Liver (tissue), 3 donors: ENCODE measurements at regions not wholly inside any gene's neighbourhood (a gene's known extent, or its start where the extent isn't known, plus 50 kb on each side); places are given as distances from the start of the nearest gene placed in this dataset.

Experiments
- EGR1 ChIP-seq, 2 donors: IDR thresholded peaks; 2 replicates each; pipeline ENCODE4 v1.6.1; 2016 to 2018; ENCODE audit warnings: antibody characterized with exemption in 2 of 2, low read depth in 2 of 2
- GABPA ChIP-seq, 2 donors: IDR thresholded peaks in 1 of 2; conservative IDR thresholded peaks in 1 of 2; 2 replicates each; pipeline ENCODE4 v1.6.1; 2016; ENCODE audit warnings: antibody characterized with exemption in 2 of 2, mild to moderate bottlenecking in 1 of 2, moderate library complexity in 1 of 2
- HNF4A ChIP-seq, 2 donors: conservative IDR thresholded peaks; 2 replicates each; pipeline ENCODE4 v1.6.1; 2016; ENCODE audit warnings: antibody characterized with exemption in 2 of 2, mild to moderate bottlenecking in 2 of 2
- JUND ChIP-seq, 2 donors: IDR thresholded peaks; 2 replicates each; pipeline ENCODE4 v1.6.1; 2016; ENCODE audit warnings: antibody characterized with exemption in 2 of 2
- RXRA ChIP-seq, 2 donors: IDR thresholded peaks; 2 replicates each; pipeline ENCODE4 v1.6.1; 2017 to 2018; ENCODE audit warnings: antibody characterized with exemption in 2 of 2, mild to moderate bottlenecking in 1 of 2
- TAF1 ChIP-seq: conservative IDR thresholded peaks from 2 replicates; pipeline ENCODE4 v1.6.1; 2016; ENCODE audit warnings: antibody characterized with exemption, mild to moderate bottlenecking
- YY1 ChIP-seq: IDR thresholded peaks from 2 replicates; pipeline ENCODE4 v1.6.1; 2016; ENCODE audit warnings: antibody characterized with exemption, mild to moderate bottlenecking
- TF ChIP-seq, protein P1 (sequence below): fragments of 150-350 bp; IDR thresholded peaks from 2 replicates; pipeline ENCODE4 v1.5.1; 2017; ENCODE audit warnings: improper control_type of control experiment, low read depth, low read length; ENCODE audit not compliant: missing input control
- TF ChIP-seq, protein P2 (sequence below): IDR thresholded peaks from 2 replicates; pipeline ENCODE4 v1.6.1; 2016; ENCODE audit warnings: antibody characterized with exemption
- TF ChIP-seq, protein P3 (sequence below): IDR thresholded peaks from 2 replicates; pipeline ENCODE4 v1.6.1; 2016; ENCODE audit warnings: antibody characterized with exemption, mild to moderate bottlenecking
- TF ChIP-seq, protein P4 (sequence below): IDR thresholded peaks from 2 replicates; pipeline ENCODE4 v1.6.1; 2016; ENCODE audit warnings: antibody characterized with exemption
- donor health status: healthy.
- donor health status: healthy.

DNA sequence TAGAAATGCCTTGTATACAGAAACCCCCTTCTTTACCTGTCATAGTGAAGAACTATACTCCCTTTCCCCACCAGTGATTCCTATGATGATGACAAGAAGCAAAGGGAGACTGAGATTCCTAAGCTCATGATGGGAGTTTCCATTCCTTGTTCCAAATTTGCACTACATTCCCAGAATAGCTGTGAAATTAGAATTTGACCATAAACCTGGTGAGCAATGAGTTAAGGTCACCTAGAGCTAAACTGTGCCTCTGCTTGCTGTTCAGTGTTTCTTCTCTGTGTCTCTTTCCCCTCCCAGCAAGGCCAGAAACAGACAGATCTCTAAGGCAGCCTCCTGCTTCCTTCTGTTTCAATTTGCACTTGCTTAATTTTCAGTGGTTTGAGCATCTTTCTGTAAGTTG lies 332.1 kb downstream of the PIK3R1 start:
- TF ChIP-seq, protein P1, sequence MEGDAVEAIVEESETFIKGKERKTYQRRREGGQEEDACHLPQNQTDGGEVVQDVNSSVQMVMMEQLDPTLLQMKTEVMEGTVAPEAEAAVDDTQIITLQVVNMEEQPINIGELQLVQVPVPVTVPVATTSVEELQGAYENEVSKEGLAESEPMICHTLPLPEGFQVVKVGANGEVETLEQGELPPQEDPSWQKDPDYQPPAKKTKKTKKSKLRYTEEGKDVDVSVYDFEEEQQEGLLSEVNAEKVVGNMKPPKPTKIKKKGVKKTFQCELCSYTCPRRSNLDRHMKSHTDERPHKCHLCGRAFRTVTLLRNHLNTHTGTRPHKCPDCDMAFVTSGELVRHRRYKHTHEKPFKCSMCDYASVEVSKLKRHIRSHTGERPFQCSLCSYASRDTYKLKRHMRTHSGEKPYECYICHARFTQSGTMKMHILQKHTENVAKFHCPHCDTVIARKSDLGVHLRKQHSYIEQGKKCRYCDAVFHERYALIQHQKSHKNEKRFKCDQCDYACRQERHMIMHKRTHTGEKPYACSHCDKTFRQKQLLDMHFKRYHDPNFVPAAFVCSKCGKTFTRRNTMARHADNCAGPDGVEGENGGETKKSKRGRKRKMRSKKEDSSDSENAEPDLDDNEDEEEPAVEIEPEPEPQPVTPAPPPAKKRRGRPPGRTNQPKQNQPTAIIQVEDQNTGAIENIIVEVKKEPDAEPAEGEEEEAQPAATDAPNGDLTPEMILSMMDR = no peak
- TF ChIP-seq JUND (IDR thresholded peaks at IDR 0.05) = no peak
- TF ChIP-seq, protein P2, sequence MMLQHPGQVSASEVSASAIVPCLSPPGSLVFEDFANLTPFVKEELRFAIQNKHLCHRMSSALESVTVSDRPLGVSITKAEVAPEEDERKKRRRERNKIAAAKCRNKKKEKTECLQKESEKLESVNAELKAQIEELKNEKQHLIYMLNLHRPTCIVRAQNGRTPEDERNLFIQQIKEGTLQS = no peak
- TF ChIP-seq, protein P3, sequence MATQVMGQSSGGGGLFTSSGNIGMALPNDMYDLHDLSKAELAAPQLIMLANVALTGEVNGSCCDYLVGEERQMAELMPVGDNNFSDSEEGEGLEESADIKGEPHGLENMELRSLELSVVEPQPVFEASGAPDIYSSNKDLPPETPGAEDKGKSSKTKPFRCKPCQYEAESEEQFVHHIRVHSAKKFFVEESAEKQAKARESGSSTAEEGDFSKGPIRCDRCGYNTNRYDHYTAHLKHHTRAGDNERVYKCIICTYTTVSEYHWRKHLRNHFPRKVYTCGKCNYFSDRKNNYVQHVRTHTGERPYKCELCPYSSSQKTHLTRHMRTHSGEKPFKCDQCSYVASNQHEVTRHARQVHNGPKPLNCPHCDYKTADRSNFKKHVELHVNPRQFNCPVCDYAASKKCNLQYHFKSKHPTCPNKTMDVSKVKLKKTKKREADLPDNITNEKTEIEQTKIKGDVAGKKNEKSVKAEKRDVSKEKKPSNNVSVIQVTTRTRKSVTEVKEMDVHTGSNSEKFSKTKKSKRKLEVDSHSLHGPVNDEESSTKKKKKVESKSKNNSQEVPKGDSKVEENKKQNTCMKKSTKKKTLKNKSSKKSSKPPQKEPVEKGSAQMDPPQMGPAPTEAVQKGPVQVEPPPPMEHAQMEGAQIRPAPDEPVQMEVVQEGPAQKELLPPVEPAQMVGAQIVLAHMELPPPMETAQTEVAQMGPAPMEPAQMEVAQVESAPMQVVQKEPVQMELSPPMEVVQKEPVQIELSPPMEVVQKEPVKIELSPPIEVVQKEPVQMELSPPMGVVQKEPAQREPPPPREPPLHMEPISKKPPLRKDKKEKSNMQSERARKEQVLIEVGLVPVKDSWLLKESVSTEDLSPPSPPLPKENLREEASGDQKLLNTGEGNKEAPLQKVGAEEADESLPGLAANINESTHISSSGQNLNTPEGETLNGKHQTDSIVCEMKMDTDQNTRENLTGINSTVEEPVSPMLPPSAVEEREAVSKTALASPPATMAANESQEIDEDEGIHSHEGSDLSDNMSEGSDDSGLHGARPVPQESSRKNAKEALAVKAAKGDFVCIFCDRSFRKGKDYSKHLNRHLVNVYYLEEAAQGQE = no peak
- TF ChIP-seq EGR1 (IDR thresholded peaks at IDR 0.05; ENCODE audit: low read depth in 2 of 2) = no peak
- TF ChIP-seq, protein P4, sequence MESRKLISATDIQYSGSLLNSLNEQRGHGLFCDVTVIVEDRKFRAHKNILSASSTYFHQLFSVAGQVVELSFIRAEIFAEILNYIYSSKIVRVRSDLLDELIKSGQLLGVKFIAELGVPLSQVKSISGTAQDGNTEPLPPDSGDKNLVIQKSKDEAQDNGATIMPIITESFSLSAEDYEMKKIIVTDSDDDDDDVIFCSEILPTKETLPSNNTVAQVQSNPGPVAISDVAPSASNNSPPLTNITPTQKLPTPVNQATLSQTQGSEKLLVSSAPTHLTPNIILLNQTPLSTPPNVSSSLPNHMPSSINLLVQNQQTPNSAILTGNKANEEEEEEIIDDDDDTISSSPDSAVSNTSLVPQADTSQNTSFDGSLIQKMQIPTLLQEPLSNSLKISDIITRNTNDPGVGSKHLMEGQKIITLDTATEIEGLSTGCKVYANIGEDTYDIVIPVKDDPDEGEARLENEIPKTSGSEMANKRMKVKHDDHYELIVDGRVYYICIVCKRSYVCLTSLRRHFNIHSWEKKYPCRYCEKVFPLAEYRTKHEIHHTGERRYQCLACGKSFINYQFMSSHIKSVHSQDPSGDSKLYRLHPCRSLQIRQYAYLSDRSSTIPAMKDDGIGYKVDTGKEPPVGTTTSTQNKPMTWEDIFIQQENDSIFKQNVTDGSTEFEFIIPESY = no peak
- TF ChIP-seq TAF1 = no peak
- no peak for TF ChIP-seq GABPA (IDR thresholded peaks at IDR 0.05 in 1 of 2, conservative IDR thresholded peaks at IDR 0.05 in 1 of 2)
- no peak for TF ChIP-seq RXRA (IDR thresholded peaks at IDR 0.05)
- TF ChIP-seq YY1 = no peak
- no peak for TF ChIP-seq HNF4A (conservative IDR thresholded peaks at IDR 0.05)
